NT2/D1 (cell line): ENCODE measurements at regions not wholly inside any gene's neighbourhood (a gene's known extent, or its start where the extent isn't known, plus 50 kb on each side); places are given as distances from the start of the nearest gene placed in this dataset.

Source experiments
- YY1 ChIP-seq: IDR thresholded peaks from 2 replicates; pipeline ENCODE4 v1.6.1; 2011; ENCODE audit not compliant: insufficient read length, insufficient read depth
- ZNF274 ChIP-seq: IDR thresholded peaks from 2 replicates; pipeline ENCODE4 v1.6.1; 2011; ENCODE audit warnings: mild to moderate bottlenecking, low read depth, low read length

DNA sequence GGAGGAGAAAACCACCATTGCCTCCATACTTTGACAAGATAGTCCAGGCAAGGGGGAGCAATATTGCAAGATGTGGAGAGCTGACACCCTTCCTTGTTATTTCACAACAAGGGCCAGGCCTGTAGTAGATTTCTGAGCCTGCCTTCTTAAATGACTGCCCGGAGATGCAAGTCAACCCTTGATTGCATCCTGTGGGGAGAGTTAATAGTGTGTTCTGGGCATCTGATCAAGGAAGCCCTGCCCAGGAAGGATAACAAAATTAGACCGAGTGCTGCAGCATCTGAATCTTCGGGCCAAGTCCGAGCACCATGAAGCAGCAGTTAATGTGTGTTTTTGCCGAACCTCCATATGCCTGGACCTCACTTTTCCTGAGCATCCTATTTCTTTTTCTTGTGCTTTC is 382.3 kb downstream of the PRDM2 start:
- TF ChIP-seq YY1 (no peak), ZNF274 (no peak)
